ENCODE measurements at regions not wholly inside any gene's neighbourhood (a gene's known extent, or its start where the extent isn't known, plus 50 kb on each side); places are given as distances from the start of the nearest gene placed in this dataset.

DNA sequence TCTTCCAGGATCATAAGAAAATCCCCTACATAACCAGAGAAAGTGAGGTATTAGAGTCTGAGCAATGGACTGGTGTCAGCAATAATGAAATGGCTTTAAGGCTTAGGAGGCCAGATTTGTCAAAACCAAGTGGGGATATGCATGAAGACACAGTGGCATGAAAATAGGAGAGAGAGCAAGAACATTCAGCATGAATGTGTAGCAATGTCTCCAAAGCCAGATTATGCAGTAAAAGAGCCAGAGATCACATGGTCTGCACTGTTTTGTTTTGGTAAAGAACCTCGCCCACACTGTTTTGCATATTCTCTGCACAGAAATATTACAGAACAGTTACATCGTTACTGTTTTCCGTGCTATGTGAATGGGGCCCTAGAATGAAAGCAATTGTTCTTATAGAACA is 589.4 kb downstream of the PLPP3 start:
- no peaks in the 10 kb centered on the region for H3K4me1 Mint-ChIP-seq (ENCODE audit: unreplicated experiment)
- no peaks in the 10 kb centered on the region for H3K36me3 Mint-ChIP-seq (ENCODE audit: low read depth, unreplicated experiment)
- no peak for DNase-seq (ENCODE audit: low spot score)
- H3K27me3 Mint-ChIP-seq (ENCODE audit: unreplicated experiment), result peaks cover 3% of the 10 kb centered on the region
- H3K4me3 Mint-ChIP-seq (ENCODE audit: unreplicated experiment), result no peak overlapping the region
- no peaks in the 10 kb centered on the region for H3K9me3 Mint-ChIP-seq (ENCODE audit: unreplicated experiment)
- H3K27ac Mint-ChIP-seq (ENCODE audit: unreplicated experiment), result no peak overlapping the region
- TF ChIP-seq, protein P1, sequence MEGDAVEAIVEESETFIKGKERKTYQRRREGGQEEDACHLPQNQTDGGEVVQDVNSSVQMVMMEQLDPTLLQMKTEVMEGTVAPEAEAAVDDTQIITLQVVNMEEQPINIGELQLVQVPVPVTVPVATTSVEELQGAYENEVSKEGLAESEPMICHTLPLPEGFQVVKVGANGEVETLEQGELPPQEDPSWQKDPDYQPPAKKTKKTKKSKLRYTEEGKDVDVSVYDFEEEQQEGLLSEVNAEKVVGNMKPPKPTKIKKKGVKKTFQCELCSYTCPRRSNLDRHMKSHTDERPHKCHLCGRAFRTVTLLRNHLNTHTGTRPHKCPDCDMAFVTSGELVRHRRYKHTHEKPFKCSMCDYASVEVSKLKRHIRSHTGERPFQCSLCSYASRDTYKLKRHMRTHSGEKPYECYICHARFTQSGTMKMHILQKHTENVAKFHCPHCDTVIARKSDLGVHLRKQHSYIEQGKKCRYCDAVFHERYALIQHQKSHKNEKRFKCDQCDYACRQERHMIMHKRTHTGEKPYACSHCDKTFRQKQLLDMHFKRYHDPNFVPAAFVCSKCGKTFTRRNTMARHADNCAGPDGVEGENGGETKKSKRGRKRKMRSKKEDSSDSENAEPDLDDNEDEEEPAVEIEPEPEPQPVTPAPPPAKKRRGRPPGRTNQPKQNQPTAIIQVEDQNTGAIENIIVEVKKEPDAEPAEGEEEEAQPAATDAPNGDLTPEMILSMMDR (IDR thresholded peaks at IDR 0.05; ENCODE audit: unreplicated experiment), result no peak

DNA sequence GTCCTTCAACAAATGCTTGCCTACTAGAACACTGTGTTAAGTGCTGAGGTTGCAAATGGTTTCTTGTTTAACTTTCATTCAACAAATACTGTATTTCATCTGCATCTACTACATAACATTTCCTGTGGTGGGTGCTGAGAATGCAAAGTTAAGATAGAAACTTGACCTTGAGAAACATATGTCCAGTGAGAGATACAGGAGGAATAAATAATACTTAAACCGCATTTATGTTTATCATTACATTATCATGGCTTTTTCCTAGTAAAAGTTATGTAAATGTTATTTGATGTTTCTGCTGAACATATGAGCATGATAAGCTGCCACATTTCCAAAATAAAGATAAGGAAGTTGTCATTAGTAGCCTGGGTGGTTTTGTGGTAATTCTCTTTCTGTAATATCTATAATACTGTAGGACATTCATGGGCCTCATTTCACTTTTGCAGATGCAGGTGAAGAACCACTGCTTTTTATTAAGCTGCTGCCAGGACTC is 590.4 kb downstream of the PLPP3 start:
- no peaks in the 10 kb centered on the region for H3K36me3 Mint-ChIP-seq (ENCODE audit: low read depth, unreplicated experiment)
- no peaks in the 10 kb centered on the region for H3K4me1 Mint-ChIP-seq (ENCODE audit: unreplicated experiment)
- peaks cover 3% of the 10 kb centered on the region for H3K27me3 Mint-ChIP-seq (ENCODE audit: unreplicated experiment)
- TF ChIP-seq, protein P1 (IDR thresholded peaks at IDR 0.05; ENCODE audit: unreplicated experiment), result no peak
- no peak for DNase-seq (ENCODE audit: low spot score)
- H3K9me3 Mint-ChIP-seq (ENCODE audit: unreplicated experiment), result no peaks in the 10 kb centered on the region
- no peak overlapping the region for H3K27ac Mint-ChIP-seq (ENCODE audit: unreplicated experiment)
- no peak overlapping the region for H3K4me3 Mint-ChIP-seq (ENCODE audit: unreplicated experiment)

DNA sequence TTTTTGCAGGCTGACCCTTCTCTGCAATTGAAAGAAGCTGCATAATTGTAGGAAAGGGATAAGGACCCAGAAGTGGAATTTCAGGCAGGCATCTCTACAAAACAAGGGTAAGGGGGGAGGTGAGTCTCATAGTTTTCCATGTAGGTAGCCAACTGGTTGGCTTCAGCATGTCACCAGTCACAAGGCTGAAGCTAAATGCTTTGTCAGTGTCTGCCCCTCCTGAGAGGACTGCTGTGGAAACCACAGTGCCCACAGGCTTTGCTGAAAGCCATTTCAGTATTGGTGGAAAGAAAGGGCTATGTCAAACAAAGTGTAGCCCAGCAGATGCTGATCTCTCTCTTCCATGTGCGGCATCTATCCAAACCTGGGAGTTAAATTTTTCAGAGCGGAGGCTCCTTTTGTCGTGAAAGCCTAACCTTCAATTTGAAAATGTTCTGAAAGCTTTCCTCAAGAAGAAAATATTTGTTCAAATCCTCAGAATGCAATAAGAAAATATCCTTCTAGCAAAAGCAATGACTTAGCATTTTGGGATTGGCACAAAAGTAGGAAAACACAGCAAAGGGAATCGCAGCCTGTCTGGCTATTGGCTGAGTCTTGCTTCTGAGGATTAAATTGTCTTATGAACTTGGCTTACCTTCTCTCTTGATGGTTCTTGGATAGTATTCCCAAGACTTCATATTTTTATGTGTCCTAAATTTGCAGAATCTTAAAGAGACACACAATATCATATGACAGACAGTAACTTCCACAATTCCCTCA is 591.7 kb downstream of the PLPP3 start:
- H3K9me3 Mint-ChIP-seq (ENCODE audit: unreplicated experiment), result no peaks in the 10 kb centered on the region
- no peaks in the 10 kb centered on the region for H3K4me1 Mint-ChIP-seq (ENCODE audit: unreplicated experiment)
- TF ChIP-seq, protein P1 (IDR thresholded peaks at IDR 0.05; ENCODE audit: unreplicated experiment), result no peak
- H3K27ac Mint-ChIP-seq (ENCODE audit: unreplicated experiment), result no peak overlapping the region
- H3K27me3 Mint-ChIP-seq (ENCODE audit: unreplicated experiment), result peaks cover 3% of the 10 kb centered on the region
- no peak overlapping the region for H3K4me3 Mint-ChIP-seq (ENCODE audit: unreplicated experiment)
- no peak for DNase-seq (ENCODE audit: low spot score)
- no peaks in the 10 kb centered on the region for H3K36me3 Mint-ChIP-seq (ENCODE audit: low read depth, unreplicated experiment)

DNA sequence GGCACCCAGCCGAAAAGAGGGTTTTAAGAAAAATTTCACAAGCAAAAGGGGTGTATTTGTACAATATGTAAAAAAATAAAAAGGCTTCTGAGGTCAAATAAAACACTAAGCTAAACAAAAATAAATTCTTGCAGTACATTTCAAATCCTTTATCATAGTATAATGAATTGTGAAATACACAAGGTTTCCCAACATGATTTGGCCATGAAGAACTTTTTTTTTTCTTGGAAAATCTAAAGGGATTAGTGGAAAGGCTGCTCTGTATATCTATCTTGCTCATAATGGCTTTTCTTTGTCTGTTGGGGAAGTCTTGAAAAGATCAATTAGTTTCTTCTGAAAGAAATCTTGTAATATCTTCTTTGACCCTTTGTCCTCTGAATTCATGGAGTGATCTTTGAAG is 593.4 kb downstream of the PLPP3 start:
- TF ChIP-seq, protein P1 (IDR thresholded peaks at IDR 0.05; ENCODE audit: unreplicated experiment), result no peak
- Mint-ChIP-seq H3K9me3 (ENCODE audit: unreplicated experiment) (no peaks in the 10 kb centered on the region), H3K27me3 (ENCODE audit: unreplicated experiment) (peaks cover 3% of the 10 kb centered on the region), H3K4me1 (ENCODE audit: unreplicated experiment) (no peaks in the 10 kb centered on the region), H3K36me3 (ENCODE audit: low read depth, unreplicated experiment) (no peaks in the 10 kb centered on the region), H3K27ac (ENCODE audit: unreplicated experiment) (no peak overlapping the region), H3K4me3 (ENCODE audit: unreplicated experiment) (no peak overlapping the region)
- no peak for DNase-seq (ENCODE audit: low spot score)

DNA sequence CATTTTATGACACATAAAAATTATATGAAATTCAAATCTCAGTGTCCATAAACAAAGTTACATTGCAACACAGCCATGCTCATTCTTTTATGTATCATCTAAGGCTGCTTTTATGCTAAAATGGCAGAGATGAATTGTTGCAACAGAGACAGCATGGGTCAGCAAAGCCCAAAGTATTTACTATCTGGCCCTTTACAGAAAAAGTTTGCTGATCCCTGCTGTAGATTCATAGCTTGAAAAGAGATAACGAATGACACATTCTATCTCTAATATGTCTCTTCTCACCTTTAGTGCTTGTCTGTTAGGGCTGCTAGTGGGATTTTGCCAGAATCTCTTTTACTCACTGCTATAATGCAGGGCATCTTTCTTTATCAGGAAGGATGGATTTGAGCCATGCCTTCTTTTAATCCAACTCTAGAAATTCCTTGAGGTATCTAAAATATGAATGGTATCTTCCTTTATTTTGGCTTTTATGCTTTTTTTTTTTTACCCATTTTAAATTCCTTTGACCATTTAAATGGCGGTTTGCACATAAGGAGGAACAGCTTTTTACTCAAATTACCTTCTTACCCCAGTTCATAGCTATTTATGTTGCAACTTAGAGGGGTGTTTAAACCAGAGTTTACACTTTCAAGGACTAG is 598.2 kb downstream of the PLPP3 start:
- Mint-ChIP-seq H3K27ac (ENCODE audit: unreplicated experiment) (no peak overlapping the region), H3K4me1 (ENCODE audit: unreplicated experiment) (no peaks in the 10 kb centered on the region), H3K4me3 (ENCODE audit: unreplicated experiment) (no peak overlapping the region), H3K36me3 (ENCODE audit: low read depth, unreplicated experiment) (no peaks in the 10 kb centered on the region), H3K27me3 (ENCODE audit: unreplicated experiment) (no peaks in the 10 kb centered on the region), H3K9me3 (ENCODE audit: unreplicated experiment) (no peaks in the 10 kb centered on the region)
- DNase-seq (ENCODE audit: low spot score), result no peak
- TF ChIP-seq, protein P1 (IDR thresholded peaks at IDR 0.05; ENCODE audit: unreplicated experiment), result no peak

All from endothelial cell (in vitro differentiated cells).